Tibial nerve (tissue), 4 donors: ENCODE measurements at regions not wholly inside any gene's neighbourhood (a gene's known extent, or its start where the extent isn't known, plus 50 kb on each side); places are given as distances from the start of the nearest gene placed in this dataset.

Experiments used
- DNase-seq, 2 donors: peaks; one replicate each; pipeline ENCODE4 v3.0.0-alpha.2; 2019; ENCODE audit warnings: low spot score in 2 of 2
- H3K27ac ChIP-seq, 4 donors: fragments of 200-600 bp; sonication (generic) in 3 of 4; one replicate each; pipeline ENCODE4 v1.5.1; 2017 to 2019; ENCODE audit warnings: mild to moderate bottlenecking in 1 of 4
- H3K27me3 ChIP-seq, 2 donors: fragments of 200-600 bp; sonication (generic) in 1 of 2; one replicate each; pipeline versions ENCODE4 v1.5.1 to v1.6.0; 2017 to 2019
- H3K36me3 ChIP-seq, 3 donors: fragments of 200-600 bp; sonication (generic); one replicate each; pipeline ENCODE4 v1.5.1; 2018 to 2019
- H3K4me1 ChIP-seq, 4 donors: fragments of 200-600 bp; sonication (generic) in 3 of 4; one replicate each; pipeline ENCODE4 v1.5.1; 2017 to 2019
- H3K4me3 ChIP-seq, 4 donors: fragments of 200-600 bp; sonication (generic) in 3 of 4; one replicate each; pipeline ENCODE4 v1.5.1; 2017 to 2019; ENCODE audit warnings: mild to moderate bottlenecking in 1 of 4, moderate library complexity in 1 of 4
- H3K9me3 ChIP-seq, 4 donors: fragments of 200-600 bp; sonication (generic) in 3 of 4; one replicate each; pipeline ENCODE4 v1.5.1; 2017 to 2019
- CTCF ChIP-seq, 5 experiments: fragments of 200-600 bp in 3 of 5; fragments of 450-650 bp in 2 of 5; sonication (generic) in 3 of 5; IDR thresholded peaks; one replicate each; pipeline ENCODE4 v1.5.1; 2016 to 2019; ENCODE audit warnings: antibody characterized with exemption in 5 of 5, mild to moderate bottlenecking in 3 of 5, moderate library complexity in 2 of 5
- EP300 ChIP-seq, 2 donors: sonication (generic); formaldehyde crosslinking; IDR thresholded peaks; one replicate each; pipeline ENCODE4 v1.6.1; 2017; ENCODE audit warnings: antibody characterized with exemption in 2 of 2, mild to moderate bottlenecking in 1 of 2
- POLR2A ChIP-seq, 2 donors: fragments of 450-650 bp; IDR thresholded peaks; one replicate each; pipeline ENCODE4 v1.6.1; 2017; ENCODE audit warnings: antibody characterized with exemption in 2 of 2, mild to moderate bottlenecking in 2 of 2, moderate library complexity in 2 of 2
- WGBS, 2 donors: methylation state at CpG; one replicate each; pipeline ENCODE4 v1.1.5; 2018; 5-methylcytosine and 5-hydroxymethylcytosine counted together

- Histone ChIP-seq H3K4me1 (peaks cover 0 to 4% (median 0%) of the 10 kb centered on the region in 4 donors), H3K4me3 (no peak overlapping the region), H3K27me3 (no peaks in the 10 kb centered on the region), H3K27ac (no peak overlapping the region), H3K36me3 (no peaks in the 10 kb centered on the region), H3K9me3 (no peaks in the 10 kb centered on the region)
- WGBS, 2 donors = 87 to 93% methylated on average over 3 of the region's 3 CpGs
- no peak for DNase-seq
- TF ChIP-seq CTCF (IDR thresholded peaks at IDR 0.05) (no peak), EP300 (IDR thresholded peaks at IDR 0.05) (no peak), POLR2A (IDR thresholded peaks at IDR 0.05) (no peak)
These were observed 282.6 kb downstream of the SKIDA1 start for GRCh38 chr10:21242915-21243314.

- Histone ChIP-seq H3K4me3 (no peak overlapping the region), H3K27ac (no peak overlapping the region), H3K9me3 (no peaks in the 10 kb centered on the region), H3K27me3 (no peaks in the 10 kb centered on the region), H3K36me3 (no peaks in the 10 kb centered on the region), H3K4me1 (peaks cover 0 to 4% (median 0%) of the 10 kb centered on the region in 4 donors)
- TF ChIP-seq POLR2A (IDR thresholded peaks at IDR 0.05) = no peak
- no peak for TF ChIP-seq EP300 (IDR thresholded peaks at IDR 0.05)
- no peak for TF ChIP-seq CTCF (IDR thresholded peaks at IDR 0.05)
- WGBS, 2 donors = 62 to 70% methylated on average over 2 of the region's 2 CpGs
- DNase-seq = no peak
These were observed 286.8 kb downstream of the SKIDA1 start for GRCh38 chr10:21238717-21239116.

GRCh38 chr10:21238044-21238443, 287.4 kb downstream of the SKIDA1 start:
- no peak overlapping the region for H3K4me3 ChIP-seq
- WGBS, 2 donors = 92 to 97% methylated on average over 5 of the region's 5 CpGs
- peaks cover 0 to 4% (median 0%) of the 10 kb centered on the region in 4 donors for H3K4me1 ChIP-seq
- no peak for TF ChIP-seq CTCF (IDR thresholded peaks at IDR 0.05)
- TF ChIP-seq POLR2A (IDR thresholded peaks at IDR 0.05) = no peak
- TF ChIP-seq EP300 (IDR thresholded peaks at IDR 0.05) = no peak
- no peaks in the 10 kb centered on the region for H3K36me3 ChIP-seq
- H3K27ac ChIP-seq = no peak overlapping the region
- no peak for DNase-seq
- no peaks in the 10 kb centered on the region for H3K27me3 ChIP-seq
- no peaks in the 10 kb centered on the region for H3K9me3 ChIP-seq

GRCh38 chr10:21234761-21235160, 290.7 kb downstream of the SKIDA1 start:
- DNase-seq = no peak
- H3K4me3 ChIP-seq = no peak overlapping the region
- no peak for TF ChIP-seq CTCF (IDR thresholded peaks at IDR 0.05)
- no peak for TF ChIP-seq POLR2A (IDR thresholded peaks at IDR 0.05)
- TF ChIP-seq EP300 (IDR thresholded peaks at IDR 0.05) = no peak
- no peaks in the 10 kb centered on the region for H3K9me3 ChIP-seq
- H3K36me3 ChIP-seq = no peaks in the 10 kb centered on the region
- no peaks in the 10 kb centered on the region for H3K27me3 ChIP-seq
- no peak overlapping the region for H3K27ac ChIP-seq
- 88 to 91% methylated on average over 6 of the region's 6 CpGs for WGBS, 2 donors
- H3K4me1 ChIP-seq = no peaks in the 10 kb centered on the region

DNA sequence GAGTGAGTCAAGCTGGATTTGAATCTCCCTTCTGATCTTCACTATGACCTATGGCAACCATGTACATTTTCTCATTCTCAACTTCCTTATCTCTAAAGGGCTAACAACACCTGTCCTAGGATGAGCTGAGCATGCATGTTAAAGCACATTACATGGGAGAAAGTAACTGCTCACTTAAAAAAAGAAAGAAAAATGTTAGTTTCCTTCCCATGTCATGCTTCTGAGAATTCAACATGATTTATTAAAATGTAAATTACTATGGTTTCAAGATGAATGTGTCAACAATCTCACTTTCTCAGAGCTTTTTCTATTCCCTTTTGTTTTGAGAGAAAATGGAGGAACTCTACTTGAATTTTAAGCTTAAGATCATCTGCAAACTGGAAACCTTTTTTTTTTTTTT, 295.3 kb downstream of the SKIDA1 start:
- H3K4me3 ChIP-seq = no peak overlapping the region
- H3K4me1 ChIP-seq = no peaks in the 10 kb centered on the region
- H3K9me3 ChIP-seq = peaks cover 0 to 3% (median 0%) of the 10 kb centered on the region in 4 donors
- no peak for TF ChIP-seq EP300 (IDR thresholded peaks at IDR 0.05)
- TF ChIP-seq CTCF (IDR thresholded peaks at IDR 0.05) = no peak
- TF ChIP-seq POLR2A (IDR thresholded peaks at IDR 0.05) = no peak
- no peak for DNase-seq
- H3K27me3 ChIP-seq = no peaks in the 10 kb centered on the region
- no peak overlapping the region for H3K27ac ChIP-seq
- H3K36me3 ChIP-seq = no peaks in the 10 kb centered on the region
